ENCODE measurements at regions not wholly inside any gene's neighbourhood (a gene's known extent, or its start where the extent isn't known, plus 50 kb on each side); places are given as distances from the start of the nearest gene placed in this dataset.
"Not testable (repeated sequence)": the region's sequence is repeated elsewhere in the genome, so short reads cannot be mapped to it uniquely, and the experiment has no call there.

DNA sequence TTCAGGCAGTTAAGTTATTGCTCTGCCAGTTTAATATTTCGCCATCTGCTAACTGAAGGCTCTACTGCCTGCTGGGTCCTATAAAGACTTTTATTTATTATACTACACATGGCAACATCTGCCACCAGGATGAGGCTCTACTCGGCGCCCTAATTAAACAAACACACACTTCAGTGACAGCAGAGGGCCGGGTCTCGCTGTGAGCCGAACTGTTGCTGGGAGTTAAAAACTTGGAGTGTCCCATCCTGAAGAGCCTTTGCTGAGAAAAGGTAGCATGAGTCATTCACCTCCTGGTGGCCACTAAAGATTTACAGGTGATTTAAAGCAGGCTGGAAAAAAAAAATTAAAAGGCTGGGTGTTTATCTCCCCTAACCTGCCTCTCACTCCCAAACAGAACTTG is 183.7 kb downstream of the NPIPA8 start:
- DNase-seq (ENCODE audit: low read depth) = not testable (repeated sequence)

- DNase-seq (ENCODE audit: low read depth) = not testable (repeated sequence)
Measured at GRCh38 chr16:18148132-18148531, 188.4 kb downstream of the NPIPA8 start.

- not testable (repeated sequence) for DNase-seq (ENCODE audit: low read depth)
Measured at GRCh38 chr16:18146601-18147142, 189.9 kb downstream of the NPIPA8 start.

DNA sequence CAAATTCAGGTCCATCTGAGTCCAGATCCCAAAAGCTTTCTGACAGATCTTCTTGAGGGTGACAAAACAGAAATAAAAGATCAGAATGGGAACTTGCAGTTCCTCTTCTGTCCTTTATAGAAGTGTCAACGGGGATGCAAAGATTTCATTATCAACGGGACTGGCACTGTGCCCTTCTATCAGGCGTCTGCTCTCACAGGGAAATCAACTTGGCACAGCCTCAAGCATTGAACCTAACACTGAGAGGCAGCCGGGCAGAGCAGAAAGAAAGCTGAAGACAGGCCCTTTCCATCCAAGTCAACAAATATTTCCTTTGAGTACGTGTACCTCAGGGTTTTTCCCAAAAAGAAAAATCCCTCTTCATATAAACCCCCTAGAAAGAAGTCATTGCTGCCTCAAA is 194.5 kb downstream of the NPIPA8 start:
- not testable (repeated sequence) for DNase-seq (ENCODE audit: low read depth)

GRCh38 chr16:18136288-18136687 is 200.2 kb downstream of the NPIPA8 start:
- not testable (repeated sequence) for DNase-seq (ENCODE audit: low read depth)

DNA sequence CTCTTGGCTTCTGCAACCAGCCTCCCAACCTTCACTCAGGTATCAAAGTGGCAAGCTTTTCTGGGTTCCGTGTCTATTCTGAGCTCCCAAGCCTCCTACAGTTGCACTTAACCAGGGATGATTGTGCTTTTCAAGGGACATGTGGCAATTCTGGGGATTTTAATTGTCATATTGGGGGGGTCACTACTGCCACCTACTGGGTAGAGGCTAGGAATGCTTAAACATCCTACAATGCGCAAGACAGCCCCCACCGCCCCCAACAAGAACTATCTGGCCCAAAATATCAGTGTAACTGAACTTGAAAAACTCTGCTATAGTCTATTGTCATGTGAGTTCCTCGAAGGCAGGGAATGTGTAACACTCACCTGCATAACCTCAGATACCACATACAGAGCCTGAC is 201.5 kb downstream of the NPIPA8 start:
- DNase-seq (ENCODE audit: low read depth) = not testable (repeated sequence)

- not testable (repeated sequence) for DNase-seq (ENCODE audit: low read depth)
Measured at GRCh38 chr16:18131587-18131986, 204.9 kb downstream of the NPIPA8 start.

DNA sequence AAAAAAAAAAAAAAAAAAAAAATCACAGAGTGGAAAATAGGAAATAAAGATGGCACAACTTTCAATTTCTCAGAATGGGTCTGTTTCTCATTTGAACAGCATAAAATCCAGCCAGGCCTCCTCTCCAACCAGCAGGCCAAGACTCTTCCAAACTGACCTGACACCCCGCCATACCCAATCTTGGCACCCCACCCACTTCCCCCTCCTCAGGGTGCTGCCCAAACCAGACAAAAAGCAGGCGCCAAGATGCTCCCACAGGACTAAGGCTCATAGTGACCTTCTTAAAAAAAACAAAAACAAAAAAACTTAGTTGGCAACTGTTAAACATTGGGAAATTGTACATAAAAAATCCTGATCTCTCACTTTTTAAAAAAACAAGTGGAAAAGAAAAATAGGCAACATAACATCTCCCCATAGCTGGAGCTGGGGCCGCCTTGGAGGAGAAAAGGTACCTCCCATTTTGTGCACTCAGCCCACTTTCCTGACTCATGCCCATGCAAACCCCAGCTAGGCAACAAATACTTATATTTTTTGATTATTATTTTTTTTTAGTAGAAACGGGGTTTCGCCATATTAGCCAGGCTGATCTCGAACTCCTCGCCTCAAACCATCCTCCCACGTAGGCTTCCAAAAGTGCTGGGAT is 205.9 kb downstream of the NPIPA8 start:
- not testable (repeated sequence) for DNase-seq (ENCODE audit: low read depth)

- not testable (repeated sequence) for DNase-seq (ENCODE audit: low read depth)
Measured at GRCh38 chr16:18127033-18127432, 209.5 kb downstream of the NPIPA8 start.

- DNase-seq (ENCODE audit: low read depth) = not testable (repeated sequence)
Measured at GRCh38 chr16:18119092-18119491, 217.4 kb downstream of the NPIPA8 start.

- not testable (repeated sequence) for DNase-seq (ENCODE audit: low read depth)
Measured at GRCh38 chr16:18118684-18119083, 217.9 kb downstream of the NPIPA8 start.

DNA sequence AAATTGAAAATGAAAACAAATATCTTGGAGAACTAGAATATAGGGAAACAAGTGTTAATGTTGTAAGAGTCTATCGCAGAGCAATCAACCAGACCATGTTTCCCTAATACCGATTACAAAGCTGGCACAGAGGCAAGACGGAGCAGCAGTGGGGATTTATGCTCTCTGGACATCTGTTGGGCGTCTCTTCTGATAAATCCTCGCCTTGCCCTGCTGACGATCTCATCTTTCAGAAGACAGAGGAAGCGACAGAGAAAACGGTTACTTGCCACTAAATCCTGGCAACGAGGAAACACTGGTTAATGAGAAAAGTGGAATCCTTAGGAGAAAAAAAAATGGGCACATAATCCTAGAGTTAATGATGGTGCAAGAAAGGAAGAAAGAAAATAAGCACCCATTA is 218.5 kb downstream of the NPIPA8 start:
- DNase-seq (ENCODE audit: low read depth) = not testable (repeated sequence)

DNA sequence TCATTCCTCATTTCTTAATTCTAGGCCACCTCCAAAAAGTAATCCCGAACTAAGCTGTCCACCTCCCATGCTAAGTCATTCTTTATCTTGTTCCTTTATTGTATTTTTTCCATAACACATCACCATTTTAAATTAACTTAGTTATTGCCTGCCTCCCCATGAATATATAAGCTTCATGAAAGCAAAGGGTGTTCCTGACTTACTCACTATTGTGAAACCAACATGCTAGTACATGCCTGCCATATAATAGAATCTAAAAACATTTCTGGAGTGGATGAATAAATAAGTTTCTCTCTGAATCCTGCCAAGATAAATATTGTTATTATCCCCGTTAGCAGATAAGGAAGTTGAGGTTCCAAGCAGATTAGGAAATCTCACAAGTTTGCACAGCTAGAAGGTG is 232.1 kb downstream of the NPIPA8 start:
- DNase-seq (ENCODE audit: low read depth) = not testable (repeated sequence)

DNA sequence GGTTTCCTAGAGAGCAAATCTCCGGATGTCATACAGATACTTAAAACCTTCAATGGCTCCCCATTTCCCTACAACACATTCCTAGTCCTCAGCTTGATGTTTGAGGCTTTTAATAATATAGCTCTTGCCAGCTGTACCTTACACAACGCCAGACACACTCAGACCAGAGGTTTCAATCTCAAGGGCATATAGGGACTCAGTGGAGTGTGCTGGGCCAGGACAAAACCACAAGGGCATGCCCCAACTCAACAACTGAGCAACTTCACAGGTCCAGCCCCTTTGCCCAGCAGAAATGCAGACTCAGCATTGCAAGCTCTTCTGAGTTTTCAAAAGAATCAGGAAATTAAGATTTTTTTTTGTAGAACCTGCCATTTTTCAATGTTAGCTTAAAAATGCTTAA is 235.5 kb downstream of the NPIPA8 start:
- DNase-seq (ENCODE audit: low read depth) = not testable (repeated sequence)

GRCh38 chr16:18092605-18093004 is 243.9 kb downstream of the NPIPA8 start:
- DNase-seq (ENCODE audit: low read depth) = not testable (repeated sequence)

- not testable (repeated sequence) for DNase-seq (ENCODE audit: low read depth)
Measured at GRCh38 chr16:18080658-18081363, 255.7 kb downstream of the NPIPA8 start.

GRCh38 chr16:18077910-18078309 is 258.6 kb downstream of the NPIPA8 start:
- not testable (repeated sequence) for DNase-seq (ENCODE audit: low read depth)

DNA sequence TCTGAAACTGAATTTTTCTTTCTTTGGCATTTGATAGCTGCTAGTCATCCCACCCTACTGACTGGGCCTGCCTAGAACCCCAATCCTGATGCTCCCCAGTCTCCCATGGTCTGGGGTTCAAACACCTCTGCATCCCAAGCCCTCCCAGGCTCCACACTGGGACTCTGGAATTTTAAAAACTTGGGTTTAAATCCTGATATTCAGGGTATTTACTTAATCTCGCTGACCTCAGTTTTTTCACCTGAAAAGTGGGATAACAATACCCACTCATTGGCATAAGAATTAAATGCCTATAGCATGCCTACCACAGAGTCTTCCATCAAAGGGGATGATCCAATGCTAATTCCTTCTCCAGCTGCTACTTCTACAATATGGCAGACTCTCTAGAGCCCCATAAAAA is 264.4 kb downstream of the NPIPA8 start:
- DNase-seq (ENCODE audit: low read depth) = no peak

- DNase-seq (ENCODE audit: low read depth) = no peak
Measured at GRCh38 chr16:18069683-18070082, 266.9 kb downstream of the NPIPA8 start.

GRCh38 chr16:18068477-18068876 is 268.1 kb downstream of the NPIPA8 start:
- DNase-seq (ENCODE audit: low read depth) = no peak

DNA sequence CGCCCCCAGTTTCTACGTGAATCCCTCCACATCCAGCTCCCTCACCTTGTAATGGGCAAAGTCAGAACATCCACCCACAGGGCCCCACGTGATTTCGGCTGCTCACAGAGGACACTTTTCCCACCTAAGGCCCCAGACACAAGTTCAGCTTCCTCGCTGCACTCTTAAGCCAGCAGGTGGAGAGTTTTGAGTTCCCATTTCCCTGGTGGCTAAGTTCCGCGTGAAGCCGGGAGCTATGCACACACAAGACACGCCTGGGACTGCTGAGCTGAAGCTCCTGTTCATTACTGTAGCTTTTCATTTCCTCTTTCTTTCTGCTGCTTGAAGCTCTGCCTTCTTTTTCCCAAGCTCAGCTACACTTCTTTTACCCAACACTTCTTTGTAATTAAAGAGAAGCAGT is 273.8 kb downstream of the NPIPA8 start:
- DNase-seq (ENCODE audit: low read depth) = no peak

- DNase-seq (ENCODE audit: low read depth) = no peak
Measured at GRCh38 chr16:18060351-18060750, 276.2 kb downstream of the NPIPA8 start.

- no peak for DNase-seq (ENCODE audit: low read depth)
Measured at GRCh38 chr16:18059577-18059976, 277.0 kb downstream of the NPIPA8 start.
